ENCODE measurements at regions not wholly inside any gene's neighbourhood (a gene's known extent, or its start where the extent isn't known, plus 50 kb on each side); places are given as distances from the start of the nearest gene placed in this dataset.

GRCh38 chr7:133134810-133135209 lies 52.9 kb upstream of the CHCHD3 start:
- TF ChIP-seq, protein P1, sequence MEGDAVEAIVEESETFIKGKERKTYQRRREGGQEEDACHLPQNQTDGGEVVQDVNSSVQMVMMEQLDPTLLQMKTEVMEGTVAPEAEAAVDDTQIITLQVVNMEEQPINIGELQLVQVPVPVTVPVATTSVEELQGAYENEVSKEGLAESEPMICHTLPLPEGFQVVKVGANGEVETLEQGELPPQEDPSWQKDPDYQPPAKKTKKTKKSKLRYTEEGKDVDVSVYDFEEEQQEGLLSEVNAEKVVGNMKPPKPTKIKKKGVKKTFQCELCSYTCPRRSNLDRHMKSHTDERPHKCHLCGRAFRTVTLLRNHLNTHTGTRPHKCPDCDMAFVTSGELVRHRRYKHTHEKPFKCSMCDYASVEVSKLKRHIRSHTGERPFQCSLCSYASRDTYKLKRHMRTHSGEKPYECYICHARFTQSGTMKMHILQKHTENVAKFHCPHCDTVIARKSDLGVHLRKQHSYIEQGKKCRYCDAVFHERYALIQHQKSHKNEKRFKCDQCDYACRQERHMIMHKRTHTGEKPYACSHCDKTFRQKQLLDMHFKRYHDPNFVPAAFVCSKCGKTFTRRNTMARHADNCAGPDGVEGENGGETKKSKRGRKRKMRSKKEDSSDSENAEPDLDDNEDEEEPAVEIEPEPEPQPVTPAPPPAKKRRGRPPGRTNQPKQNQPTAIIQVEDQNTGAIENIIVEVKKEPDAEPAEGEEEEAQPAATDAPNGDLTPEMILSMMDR (conservative IDR thresholded peaks at IDR 0.05; ENCODE audit: low read depth, low read length) = no peak
- TF ChIP-seq EZH2 (IDR thresholded peaks at IDR 0.05; ENCODE audit: low read length, unreplicated experiment) = no peak

Data from PC-3 (cell line).